Common myeloid progenitor, CD34-positive (primary cell): ENCODE measurements at regions not wholly inside any gene's neighbourhood (a gene's known extent, or its start where the extent isn't known, plus 50 kb on each side); places are given as distances from the start of the nearest gene placed in this dataset.

ENCODE experiments used
- CTCF ChIA-PET: fragments of 350-600 bp; sonication (Branson Sonifier 250); formaldehyde crosslinking; loops from one replicate; lab custom pipeline; 2021; ENCODE audit warnings: antibody characterized with exemption; lab: Charles Lee
- POLR2A ChIA-PET: fragments of 350-600 bp; sonication (Branson Sonifier 250); formaldehyde crosslinking; loops from one replicate; lab custom pipeline; 2021; ENCODE audit warnings: antibody characterized with exemption; lab: Charles Lee
- DNase-seq, 3 donors: peaks; one replicate each; pipeline versions ENCODE4 v3.0.0 to v3.0.0-alpha.2; 2013
- H3K27ac ChIP-seq, 2 experiments: 1 replicate in 1 of 2; 2 replicates in 1 of 2; pipeline ENCODE4 v1.7.0; 2013; ENCODE audit warnings: inconsistent platforms in 2 of 2, low read length in 2 of 2, mild to moderate bottlenecking in 2 of 2, low read depth in 1 of 2, moderate library complexity in 1 of 2; ENCODE audit not compliant: severe bottlenecking in 2 of 2, insufficient read depth in 1 of 2, poor library complexity in 1 of 2
- H3K27me3 ChIP-seq, 5 experiments: replicated peaks in 2 of 5; 1 replicate in 3 of 5; 2 replicates in 2 of 5; pipeline versions ENCODE4 v1.6.1 to v1.7.0; 2013; ENCODE audit warnings: low read length in 4 of 5, mild to moderate bottlenecking in 2 of 5, moderate library complexity in 2 of 5, inconsistent platforms in 1 of 5; ENCODE audit not compliant: insufficient read depth in 5 of 5, control insufficient read depth in 4 of 5
- H3K36me3 ChIP-seq, 4 experiments: 1 replicate in 2 of 4; 2 replicates in 2 of 4; pipeline versions ENCODE4 v1.6.1 to v1.7.0; 2013; ENCODE audit warnings: low read length in 3 of 4, control low read depth in 1 of 4, mild to moderate bottlenecking in 1 of 4; ENCODE audit not compliant: control insufficient read depth in 4 of 4, insufficient read depth in 4 of 4
- H3K4me1 ChIP-seq, 4 experiments: 1 replicate in 3 of 4; 2 replicates in 1 of 4; pipeline versions ENCODE4 v1.6.1 to v1.7.1; 2013; ENCODE audit warnings: low read length in 3 of 4, mild to moderate bottlenecking in 3 of 4, control low read depth in 1 of 4, inconsistent platforms in 1 of 4, moderate library complexity in 1 of 4; ENCODE audit not compliant: control insufficient read depth in 4 of 4, insufficient read depth in 4 of 4; ENCODE audit errors: control extremely low read depth in 1 of 4
- H3K4me3 ChIP-seq, 7 experiments: 1 replicate in 4 of 7; 2 replicates in 3 of 7; pipeline versions ENCODE4 v1.5.1 to v1.7.0; 2013; ENCODE audit warnings: mild to moderate bottlenecking in 7 of 7, low read length in 6 of 7, moderate library complexity in 6 of 7, inconsistent platforms in 2 of 7, low read depth in 2 of 7, control low read depth in 1 of 7; ENCODE audit not compliant: insufficient read depth in 4 of 7, control insufficient read depth in 1 of 7; ENCODE audit errors: extremely low read depth in 1 of 7
- H3K9me3 ChIP-seq, 5 experiments: 1 replicate in 4 of 5; 2 replicates in 1 of 5; pipeline versions ENCODE4 v1.6.1 to v1.7.1; 2013; ENCODE audit warnings: low read length in 4 of 5, mild to moderate bottlenecking in 2 of 5, inconsistent platforms in 1 of 5, low read depth in 1 of 5, moderate library complexity in 1 of 5; ENCODE audit not compliant: control insufficient read depth in 4 of 5, insufficient read depth in 2 of 5; ENCODE audit errors: control extremely low read depth in 1 of 5
- WGBS: methylation state at CpG from one replicate; pipeline ENCODE4 v1.1.5; 2013; ENCODE audit not compliant: insufficient coverage; 5-methylcytosine and 5-hydroxymethylcytosine counted together

DNA sequence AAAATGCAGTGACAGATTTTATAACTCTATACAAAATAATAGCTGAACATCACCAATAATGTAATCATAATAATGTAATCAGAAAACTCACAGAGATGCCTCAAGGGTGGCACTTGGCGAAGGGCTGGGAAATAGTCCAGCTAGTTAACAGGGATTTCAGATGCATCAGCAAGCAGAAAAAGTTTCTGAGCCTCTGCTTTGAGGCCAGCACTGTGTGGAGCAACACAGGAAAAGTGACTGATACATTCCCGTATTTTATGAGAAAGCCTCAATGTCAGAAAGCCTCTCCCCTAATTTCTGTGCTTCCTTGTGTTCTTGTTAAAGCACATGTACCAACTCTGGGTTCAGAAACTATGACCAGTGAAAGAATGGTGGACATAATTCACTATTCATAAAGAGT lies 304.8 kb downstream of the VPS13C start:
- 100% methylated on average over 2 of the region's 2 CpGs for WGBS
- ChIA-PET POLR2A (no interaction called here), CTCF (no interaction called here)
- DNase-seq, result no peak
- Histone ChIP-seq H3K4me1 (no peaks in the 10 kb centered on the region), H3K27me3 (no peaks in the 10 kb centered on the region), H3K36me3 (no peaks in the 10 kb centered on the region), H3K4me3 (no peak overlapping the region), H3K27ac (no peak overlapping the region), H3K9me3 (no peaks in the 10 kb centered on the region)

DNA sequence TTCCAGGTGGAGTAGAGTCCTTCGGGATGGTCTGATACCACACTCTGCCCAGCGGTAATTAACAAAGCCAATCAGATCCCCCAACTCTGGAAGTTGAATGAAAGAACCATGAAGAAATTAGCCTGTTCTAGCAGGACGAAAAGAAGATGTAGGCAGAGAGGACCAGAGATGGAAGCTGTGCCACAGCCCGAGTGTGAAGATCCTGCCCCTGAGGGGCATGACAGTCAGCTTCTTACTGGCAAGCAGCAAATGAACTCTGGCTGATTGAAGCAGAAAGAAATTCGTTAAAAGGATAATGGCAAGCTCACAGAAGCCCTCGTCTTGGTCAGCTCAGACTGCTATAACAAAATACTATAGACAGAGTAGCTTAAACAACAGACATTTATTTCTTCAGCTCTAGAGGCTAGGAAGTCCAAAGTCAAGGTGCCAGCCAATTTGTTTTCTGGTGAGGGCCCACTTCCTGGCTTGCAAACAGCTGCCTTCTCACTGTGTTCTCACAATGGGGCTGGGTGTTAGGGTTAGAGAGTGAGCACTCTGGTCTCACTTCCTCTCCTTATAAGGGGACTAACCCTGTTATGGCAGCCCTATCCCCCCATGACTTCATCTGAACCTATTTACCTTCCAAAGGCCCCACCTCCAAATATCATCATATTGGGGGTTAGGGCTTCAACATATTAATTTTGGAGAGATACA lies 307.1 kb downstream of the VPS13C start:
- no peak for DNase-seq
- H3K9me3 ChIP-seq, result no peaks in the 10 kb centered on the region
- no peak overlapping the region for H3K4me3 ChIP-seq
- no peaks in the 10 kb centered on the region for H3K4me1 ChIP-seq
- H3K36me3 ChIP-seq, result no peaks in the 10 kb centered on the region
- CTCF ChIA-PET, result no interaction called here
- POLR2A ChIA-PET, result no interaction called here
- H3K27ac ChIP-seq, result no peak overlapping the region
- H3K27me3 ChIP-seq, result peaks cover 0 to 2% (median 0%) of the 10 kb centered on the region in 5 experiments
- WGBS, result 94% methylated on average over 6 of the region's 6 CpGs

DNA sequence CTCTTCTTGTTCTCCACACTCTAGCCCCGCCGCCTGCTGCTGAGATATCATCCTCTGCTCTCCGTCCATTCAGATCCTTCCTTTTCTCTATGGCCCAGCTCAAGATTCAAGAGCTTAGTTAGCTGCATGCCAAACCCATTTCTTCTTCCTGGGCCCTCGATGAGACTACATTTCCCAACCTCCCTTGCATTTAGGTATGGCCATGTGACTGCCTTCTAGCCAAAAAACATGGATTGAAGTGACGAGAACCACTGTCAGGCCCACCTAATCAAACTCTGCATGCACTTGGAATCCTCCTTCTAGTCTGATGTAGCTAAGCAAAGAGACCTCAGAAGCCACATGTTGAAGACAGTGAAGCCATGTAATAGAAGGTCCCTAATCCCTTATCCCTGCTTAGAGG lies 308.2 kb downstream of the VPS13C start:
- WGBS, result 88% methylated on average over 4 of the region's 5 CpGs
- H3K36me3 ChIP-seq, result no peaks in the 10 kb centered on the region
- no peaks in the 10 kb centered on the region for H3K9me3 ChIP-seq
- peaks cover 0 to 2% (median 0%) of the 10 kb centered on the region in 5 experiments for H3K27me3 ChIP-seq
- no peaks in the 10 kb centered on the region for H3K4me1 ChIP-seq
- POLR2A ChIA-PET, result no interaction called here
- H3K27ac ChIP-seq, result no peak overlapping the region
- DNase-seq, result no peak
- CTCF ChIA-PET, result no interaction called here
- H3K4me3 ChIP-seq, result no peak overlapping the region

DNA sequence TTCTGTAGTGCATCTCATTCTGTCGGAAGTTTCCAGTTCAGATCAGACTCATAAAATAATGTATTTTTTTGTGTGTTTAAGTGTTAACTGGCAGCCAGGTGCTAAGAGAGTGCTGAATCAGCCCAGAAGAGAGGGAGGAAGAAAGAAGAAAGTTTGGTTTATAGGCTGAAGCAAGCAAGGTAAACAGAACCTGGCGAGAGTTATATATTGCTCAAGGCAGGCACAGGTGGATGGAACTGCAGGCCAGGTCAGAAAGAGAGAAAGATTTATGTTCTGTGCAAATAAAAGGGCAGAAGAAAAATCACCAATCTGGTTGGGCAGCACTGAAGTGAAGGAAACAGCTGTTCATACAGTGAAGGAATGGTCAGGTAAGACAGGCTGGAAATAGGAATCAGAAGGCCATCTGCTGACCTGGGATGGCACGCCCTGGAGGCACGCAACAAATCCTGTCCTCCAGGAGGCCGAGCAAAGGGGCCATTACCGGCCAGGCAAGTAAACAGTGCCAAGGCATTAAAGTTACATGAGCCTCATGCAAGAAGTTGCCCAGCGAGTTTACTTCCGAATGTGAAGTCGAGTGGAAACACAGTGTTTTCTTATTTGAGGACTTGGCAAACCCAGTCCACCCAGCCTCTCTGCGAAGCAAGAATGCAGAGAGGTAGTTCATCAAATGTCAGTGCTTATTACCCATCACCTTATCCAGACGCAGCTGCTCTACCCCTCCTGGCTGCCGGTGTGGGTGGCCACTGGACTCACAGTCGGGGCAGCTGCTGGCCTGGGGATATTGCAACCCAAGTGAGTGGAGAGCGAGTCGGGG lies 309.8 kb downstream of the VPS13C start:
- ChIA-PET CTCF (no interaction called here), POLR2A (interaction anchor here (0.6 kb wide), 1 partner anchor 693 kb away, joined by 3 read pairs; no protein-coding TSS in a partner anchor)
- H3K27ac ChIP-seq, result no peak overlapping the region
- 95% methylated on average over 13 of the region's 15 CpGs for WGBS
- H3K4me3 ChIP-seq, result no peak overlapping the region
- DNase-seq, result no peak
- no peaks in the 10 kb centered on the region for H3K4me1 ChIP-seq
- H3K27me3 ChIP-seq, result peaks cover 0 to 2% (median 0%) of the 10 kb centered on the region in 5 experiments
- H3K36me3 ChIP-seq, result no peaks in the 10 kb centered on the region
- H3K9me3 ChIP-seq, result no peaks in the 10 kb centered on the region

DNA sequence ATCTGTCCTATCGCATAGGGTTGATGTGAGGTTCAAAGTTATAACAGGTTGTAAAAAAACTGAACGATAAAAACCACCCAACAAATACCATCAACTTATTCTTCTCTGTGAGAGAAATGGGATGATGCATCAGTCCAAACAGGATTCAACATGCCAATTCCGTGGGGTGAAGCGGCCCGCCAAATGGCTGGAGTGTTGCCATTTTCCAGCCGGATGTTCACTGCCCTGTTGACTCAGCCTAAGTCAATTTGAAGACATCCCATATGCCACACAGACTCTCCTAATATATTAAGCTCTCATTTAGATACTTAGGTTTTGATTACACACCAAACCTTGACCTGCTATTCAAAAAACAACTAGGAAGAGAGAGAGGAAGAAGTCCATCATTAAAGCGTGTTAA lies 311.1 kb downstream of the VPS13C start:
- Histone ChIP-seq H3K9me3 (no peaks in the 10 kb centered on the region), H3K36me3 (no peaks in the 10 kb centered on the region), H3K27me3 (peaks cover 0 to 2% (median 0%) of the 10 kb centered on the region in 5 experiments), H3K27ac (no peak overlapping the region), H3K4me3 (no peak overlapping the region), H3K4me1 (no peaks in the 10 kb centered on the region)
- DNase-seq, result no peak
- ChIA-PET POLR2A (no interaction called here), CTCF (no interaction called here)
- 96% methylated on average over 4 of the region's 7 CpGs for WGBS

DNA sequence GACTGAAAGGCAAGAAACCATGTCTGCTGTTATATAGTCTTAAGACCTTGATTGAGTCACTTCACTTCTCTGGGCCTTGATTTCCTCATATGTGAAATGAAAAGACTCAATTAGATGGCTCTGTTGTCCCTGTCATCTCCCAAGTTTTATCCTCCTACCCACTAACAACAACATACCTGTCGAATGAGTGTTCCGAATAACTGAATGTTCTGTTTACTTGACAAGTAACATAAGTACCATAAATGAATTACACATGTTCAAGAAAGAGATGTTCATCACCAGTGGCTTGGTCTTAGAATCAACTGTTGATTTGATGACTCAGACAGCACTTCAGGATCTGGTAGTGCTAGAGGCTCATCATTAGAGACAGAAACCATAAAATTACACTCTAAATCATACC lies 311.7 kb downstream of the VPS13C start:
- ChIA-PET POLR2A (no interaction called here), CTCF (no interaction called here)
- Histone ChIP-seq H3K4me1 (no peaks in the 10 kb centered on the region), H3K9me3 (no peaks in the 10 kb centered on the region), H3K27me3 (peaks cover 0 to 2% (median 0%) of the 10 kb centered on the region in 5 experiments), H3K4me3 (no peak overlapping the region), H3K27ac (no peak overlapping the region), H3K36me3 (no peaks in the 10 kb centered on the region)
- 100% methylated on average over 2 of the region's 2 CpGs for WGBS
- DNase-seq, result no peak

DNA sequence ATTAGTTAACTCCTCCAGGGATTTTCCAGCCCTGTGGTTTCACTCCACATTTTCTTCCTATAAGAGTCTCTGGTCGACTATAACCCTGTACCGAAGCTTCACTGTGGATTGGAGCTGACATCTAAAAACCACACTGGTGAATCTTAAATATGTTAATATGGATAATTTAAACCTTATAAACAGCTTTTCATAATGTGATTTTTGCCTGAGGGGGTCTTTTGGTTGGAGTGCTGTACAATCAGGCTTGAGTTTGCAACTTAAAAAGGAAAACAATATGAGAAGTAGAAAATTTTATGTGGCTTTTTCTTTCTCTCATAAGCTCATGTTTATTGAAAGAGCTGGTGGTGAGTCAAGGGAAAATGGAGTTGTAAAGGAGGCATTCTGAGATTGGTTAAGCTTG lies 313.7 kb downstream of the VPS13C start:
- no peaks in the 10 kb centered on the region for H3K4me1 ChIP-seq
- CTCF ChIA-PET, result no interaction called here
- no peaks in the 10 kb centered on the region for H3K36me3 ChIP-seq
- POLR2A ChIA-PET, result no interaction called here
- no peak for DNase-seq
- no peak overlapping the region for H3K4me3 ChIP-seq
- H3K27ac ChIP-seq, result no peak overlapping the region
- H3K9me3 ChIP-seq, result no peaks in the 10 kb centered on the region
- peaks cover 0 to 2% (median 0%) of the 10 kb centered on the region in 5 experiments for H3K27me3 ChIP-seq
- WGBS, result no CpG with 5 or more reads among the region's 2 CpGs
